SU-DHL-6 (cell line): ENCODE measurements at regions not wholly inside any gene's neighbourhood (a gene's known extent, or its start where the extent isn't known, plus 50 kb on each side); places are given as distances from the start of the nearest gene placed in this dataset.

Source experiments
- H2AFZ ChIP-seq: fragments of 200-600 bp; sonication (generic); 2 replicates; pipeline ENCODE4 v1.6.1; 2014; ENCODE audit warnings: low read depth, mild to moderate bottlenecking, moderate library complexity, mixed read lengths, antibody characterized with exemption, low read length; ENCODE audit not compliant: severe bottlenecking
- H3F3A ChIP-seq: fragments of 200-600 bp; shearing (Covaris generic); 2 replicates; pipeline ENCODE4 v1.6.0; 2016; ENCODE audit warnings: antibody characterized with exemption, mild to moderate bottlenecking; ENCODE audit not compliant: insufficient read depth
- H3K27ac ChIP-seq: fragments of 200-600 bp; sonication (generic); 2 replicates; pipeline ENCODE4 v1.5.1; 2016; ENCODE audit warnings: low read depth, mild to moderate bottlenecking, low read length, moderate library complexity, mixed read lengths
- H3K27me3 ChIP-seq: fragments of 200-600 bp; sonication (generic), shearing (Covaris generic); 2 replicates; pipeline ENCODE4 v1.6.0; 2014; ENCODE audit warnings: mild to moderate bottlenecking, low read length
- H3K36me3 ChIP-seq: fragments of 200-600 bp; sonication (generic); 2 replicates; pipeline ENCODE4 v1.6.1; 2014; ENCODE audit warnings: mild to moderate bottlenecking, low read length, mixed read lengths
- H3K4me2 ChIP-seq: fragments of 300-600, 200-600 bp; shearing (Covaris generic), sonication (generic); 2 replicates; pipeline ENCODE4 v1.6.0; 2014; ENCODE audit warnings: low read length, low read depth, mild to moderate bottlenecking; ENCODE audit not compliant: poor library complexity, severe bottlenecking
- H3K4me3 ChIP-seq: fragments of 200-600 bp; sonication (generic); 2 replicates; pipeline ENCODE4 v1.5.1; 2014; ENCODE audit warnings: antibody characterized with exemption, low read length, mild to moderate bottlenecking, mixed read lengths; ENCODE audit not compliant: insufficient read depth, poor library complexity, severe bottlenecking
- H3K79me2 ChIP-seq: fragments of 200-600 bp; sonication (generic); 2 replicates; pipeline ENCODE4 v1.6.1; 2014; ENCODE audit warnings: mild to moderate bottlenecking, low read length, moderate library complexity; ENCODE audit not compliant: insufficient read depth
- H3K9ac ChIP-seq: fragments of 200-600 bp; sonication (generic); 2 replicates; pipeline ENCODE4 v1.7.0; 2014; ENCODE audit warnings: mild to moderate bottlenecking, low read length
- H3K9me2 ChIP-seq: fragments of 200-600 bp; sonication (generic); replicated peaks from 2 replicates; pipeline ENCODE4 v1.6.1; 2014; ENCODE audit warnings: low read length; ENCODE audit not compliant: insufficient read depth
- H3K9me3 ChIP-seq: fragments of 200-600 bp; sonication (generic); 2 replicates; pipeline ENCODE4 v1.6.1; 2014; ENCODE audit warnings: low read length, mixed read lengths; ENCODE audit not compliant: insufficient read depth
- H4K20me1 ChIP-seq: fragments of 200-600 bp; sonication (generic); 2 replicates; pipeline ENCODE4 v1.6.1; 2014; ENCODE audit warnings: low read depth, mild to moderate bottlenecking, antibody characterized with exemption, low read length, moderate library complexity, mixed read lengths
- CTCF ChIP-seq: fragments of 200-600 bp; sonication (generic); IDR thresholded peaks from one replicate; pipeline ENCODE4 v1.5.1; 2017; ENCODE audit warnings: antibody characterized with exemption, mild to moderate bottlenecking, low read length, moderate library complexity; ENCODE audit not compliant: insufficient read depth, poor library complexity, severe bottlenecking
- EZH2phosphoT487 ChIP-seq: fragments of 200-600 bp; sonication (generic), shearing (Covaris generic); conservative IDR thresholded peaks from 2 replicates; pipeline ENCODE4 v1.6.1; 2018; ENCODE audit warnings: mild to moderate bottlenecking, antibody characterized with exemption, low read length, moderate library complexity, mixed read lengths

DNA sequence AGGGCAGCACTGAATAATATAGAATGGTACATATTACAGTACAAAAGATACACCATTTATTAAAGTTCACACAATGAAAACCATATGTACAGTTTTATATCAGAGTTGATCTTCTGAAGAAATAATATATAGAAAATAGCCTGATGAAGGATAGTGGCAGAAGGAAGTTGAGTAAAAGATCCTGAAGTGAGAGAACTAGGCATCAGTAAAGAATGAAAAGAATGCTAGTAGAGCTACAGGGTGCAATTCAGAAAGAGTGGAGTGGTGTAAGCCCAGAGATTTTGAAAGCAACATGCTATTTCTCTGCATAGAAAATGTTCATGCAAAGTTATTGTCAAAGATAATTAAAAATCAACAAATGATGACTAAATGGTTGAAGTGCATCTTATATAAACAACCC is 1552.7 kb upstream of the TENM4 start:
- H3K9me2 ChIP-seq = no peaks in the 10 kb centered on the region
- H3K36me3 ChIP-seq = no peaks in the 10 kb centered on the region
- no peak overlapping the region for H3K4me2 ChIP-seq
- no peak overlapping the region for H3K27ac ChIP-seq
- H3K9ac ChIP-seq = no peak overlapping the region
- no peaks in the 10 kb centered on the region for H3K27me3 ChIP-seq
- TF ChIP-seq CTCF = no peak
- TF ChIP-seq EZH2phosphoT487 = no peak
- no peak overlapping the region for H3K4me3 ChIP-seq
- no peak overlapping the region for H2AFZ ChIP-seq
- H3K79me2 ChIP-seq = no peaks in the 10 kb centered on the region
- no peaks in the 10 kb centered on the region for H3F3A ChIP-seq
- no peaks in the 10 kb centered on the region for H4K20me1 ChIP-seq
- no peaks in the 10 kb centered on the region for H3K9me3 ChIP-seq

DNA sequence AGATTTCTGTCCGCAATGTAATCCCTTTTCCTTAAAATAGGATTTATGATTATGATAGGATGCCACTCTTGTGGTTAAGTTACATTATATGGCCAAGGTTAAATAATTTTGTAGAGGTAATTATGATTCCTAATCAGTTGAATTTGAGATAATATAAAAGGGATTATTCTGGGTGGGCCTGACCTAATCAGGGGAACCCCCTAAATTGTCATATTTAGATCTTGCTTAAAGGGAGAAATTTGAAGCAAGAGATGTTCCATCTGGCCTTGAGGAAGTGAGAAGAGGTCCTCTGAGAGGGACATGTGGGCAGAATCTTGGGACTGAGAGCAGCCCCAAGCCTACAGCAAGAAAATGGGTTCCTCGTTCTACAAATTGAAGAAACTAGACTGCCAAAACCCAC is 1550.1 kb upstream of the TENM4 start:
- no peak overlapping the region for H3K9ac ChIP-seq
- TF ChIP-seq EZH2phosphoT487 = no peak
- TF ChIP-seq CTCF = no peak

GRCh38 chr11:80987171-80987570 is 1546.3 kb upstream of the TENM4 start:
- Histone ChIP-seq H3K4me2 (no peak overlapping the region), H2AFZ (no peak overlapping the region), H3K9me2 (no peaks in the 10 kb centered on the region), H3K79me2 (no peaks in the 10 kb centered on the region), H3K9me3 (no peaks in the 10 kb centered on the region), H3K4me3 (no peak overlapping the region), H3K27me3 (no peaks in the 10 kb centered on the region), H4K20me1 (no peaks in the 10 kb centered on the region), H3K9ac (no peak overlapping the region), H3K36me3 (no peaks in the 10 kb centered on the region), H3F3A (no peaks in the 10 kb centered on the region), H3K27ac (no peak overlapping the region)
- no peak for TF ChIP-seq EZH2phosphoT487
- TF ChIP-seq CTCF = no peak

More for the DNA sequence above, 1550.1 kb upstream of the TENM4 start:
- Histone ChIP-seq H3K9me3 (no peaks in the 10 kb centered on the region), H3K27me3 (no peaks in the 10 kb centered on the region), H2AFZ (no peak overlapping the region), H3K9me2 (no peaks in the 10 kb centered on the region), H3K36me3 (no peaks in the 10 kb centered on the region), H3F3A (no peaks in the 10 kb centered on the region), H4K20me1 (no peaks in the 10 kb centered on the region), H3K27ac (no peak overlapping the region), H3K4me3 (no peak overlapping the region), H3K79me2 (no peaks in the 10 kb centered on the region), H3K4me2 (no peak overlapping the region)
